HCT116 (cell line): ENCODE measurements at regions not wholly inside any gene's neighbourhood (a gene's known extent, or its start where the extent isn't known, plus 50 kb on each side); places are given as distances from the start of the nearest gene placed in this dataset.

Source experiments
- ATAC-seq: fragments of 200-7000 bp; cut with Tn5 transposase; 2 replicates; pipeline ENCODE4 v1.9.1; 2020; ENCODE audit warnings: mild to moderate bottlenecking, moderate library complexity
- BruUV-seq: library from RNA; stranded (reverse); fragments of 400-500 nt; replicated peaks from 2 replicates; lab custom pipeline; 2021; lab: Mats Ljungman, UMichigan
- CTCF ChIA-PET: fragments of 300-600 bp; sonication (Branson Sonifier 250); formaldehyde crosslinking; loops from one replicate; lab custom pipeline; 2021; ENCODE audit warnings: antibody characterized with exemption; lab: Charles Lee
- POLR2A ChIA-PET: fragments of 300-600, 350-600 bp; sonication (Branson Sonifier 250); formaldehyde crosslinking; loops from one replicate; lab custom pipeline; 2021; ENCODE audit warnings: antibody characterized with exemption; lab: Charles Lee
- RAD21 ChIA-PET, 2 experiments: fragments of 300-600 bp; sonication (Branson Sonifier 250); formaldehyde crosslinking; loops; one replicate each; lab custom pipeline; 2023; ENCODE audit warnings: low total read pairs in 2 of 2; ENCODE audit not compliant: uncharacterized antibody in 2 of 2, unreplicated experiment in 2 of 2, low non-redundant PET in 1 of 2; lab: Charles Lee
- DNase-seq: peaks from one replicate; pipeline ENCODE4 v3.0.0-alpha.2; 2010; ENCODE audit warnings: low read depth, low spot score
- H2AFZ ChIP-seq: fragments of 200-600 bp; shearing (Covaris generic), sonication (generic); 2 replicates; pipeline ENCODE4 v1.6.1; 2017; ENCODE audit warnings: low read depth, mixed run types, mixed read lengths, antibody characterized with exemption, low read length; ENCODE audit not compliant: poor library complexity, severe bottlenecking
- H3K27ac ChIP-seq: 2 replicates; pipeline ENCODE4 v1.5.1; 2012; ENCODE audit warnings: low read depth, low read length
- H3K27me3 ChIP-seq: fragments of 200-600 bp; sonication (generic); 2 replicates; pipeline ENCODE4 v1.6.1; 2016; ENCODE audit warnings: mixed run types, low read length, mixed read lengths; ENCODE audit not compliant: insufficient read depth
- H3K36me3 ChIP-seq, 2 experiments: fragments of 200-500 bp in 1 of 2; fragments of 200-600 bp in 1 of 2; sonication (Bioruptor generic) in 1 of 2; sonication (generic) in 1 of 2; 2 replicates each; pipeline versions ENCODE4 v1.5.1 to v1.6.1; 2014 to 2016; ENCODE audit warnings: low read length in 2 of 2, inconsistent platforms in 1 of 2, mixed read lengths in 1 of 2, mixed run types in 1 of 2; ENCODE audit not compliant: insufficient read depth in 2 of 2, control insufficient read depth in 1 of 2
- H3K4me1 ChIP-seq, 2 experiments: fragments of 200-600 bp in 1 of 2; sonication (generic) in 1 of 2; 2 replicates each; pipeline versions ENCODE4 v1.5.1 to v1.6.1; 2012 to 2017; ENCODE audit warnings: low read length in 2 of 2, inconsistent platforms in 1 of 2, mild to moderate bottlenecking in 1 of 2, mixed read lengths in 1 of 2, mixed run types in 1 of 2, moderate library complexity in 1 of 2; ENCODE audit not compliant: insufficient read depth in 2 of 2, control insufficient read depth in 1 of 2
- H3K4me2 ChIP-seq: fragments of 200-600 bp; sonication (generic); 2 replicates; pipeline ENCODE4 v1.6.1; 2017; ENCODE audit warnings: mixed run types, low read length, mixed read lengths
- H3K4me3 ChIP-seq, 2 experiments: fragments of 200-600 bp in 1 of 2; sonication (generic) in 1 of 2; replicated peaks in 1 of 2; 2 replicates each; pipeline ENCODE4 v1.5.1; 2011 to 2016; ENCODE audit warnings: low read length in 2 of 2, control low read depth in 1 of 2, low read depth in 1 of 2, mild to moderate bottlenecking in 1 of 2, mixed read lengths in 1 of 2, mixed run types in 1 of 2
- H3K79me2 ChIP-seq: fragments of 200-600 bp; sonication (generic); 2 replicates; pipeline ENCODE4 v1.6.1; 2017; ENCODE audit warnings: mild to moderate bottlenecking, mixed run types, low read length, moderate library complexity, mixed read lengths; ENCODE audit not compliant: insufficient read depth
- H3K9ac ChIP-seq: fragments of 200-600 bp; sonication (generic); 2 replicates; pipeline ENCODE4 v1.6.1; 2016; ENCODE audit warnings: low read length, mixed read lengths
- H3K9me2 ChIP-seq: fragments of 200-600 bp; sonication (generic), shearing (Covaris generic); 2 replicates; pipeline ENCODE4 v1.6.1; 2017; ENCODE audit warnings: mixed run types, mild to moderate bottlenecking, moderate library complexity; ENCODE audit not compliant: insufficient read depth
- H3K9me3 ChIP-seq, 2 experiments: fragments of 200-500 bp in 1 of 2; fragments of 200-600 bp in 1 of 2; sonication (Bioruptor generic) in 1 of 2; sonication (generic) in 1 of 2; 2 replicates each; pipeline ENCODE4 v1.6.1; 2014 to 2017; ENCODE audit warnings: low read length in 2 of 2, mixed read lengths in 2 of 2, inconsistent platforms in 1 of 2, low read depth in 1 of 2, mild to moderate bottlenecking in 1 of 2, mixed run types in 1 of 2, moderate library complexity in 1 of 2; ENCODE audit not compliant: control insufficient read depth in 1 of 2, insufficient read depth in 1 of 2
- H4K20me1 ChIP-seq: fragments of 200-600 bp; sonication (generic), shearing (Covaris generic); 2 replicates; pipeline ENCODE4 v1.6.1; 2017; ENCODE audit warnings: mixed run types, mild to moderate bottlenecking, moderate library complexity; ENCODE audit not compliant: insufficient read depth
- CBX3 ChIP-seq: IDR thresholded peaks from 2 replicates; pipeline ENCODE4 v1.6.1; 2012; ENCODE audit warnings: low read depth
- CEBPB ChIP-seq: IDR thresholded peaks from 2 replicates; pipeline ENCODE4 v1.6.1; 2012; ENCODE audit warnings: low read depth
- EGR1 ChIP-seq: IDR thresholded peaks from 2 replicates; pipeline ENCODE4 v1.6.1; 2012; ENCODE audit warnings: low read depth
- ELF1 ChIP-seq: IDR thresholded peaks from 2 replicates; pipeline ENCODE4 v1.6.1; 2012; ENCODE audit warnings: low read depth, borderline replicate concordance
- EZH2 ChIP-seq: fragments of 200-600 bp; sonication (generic); IDR thresholded peaks from 2 replicates; pipeline ENCODE4 v1.6.1; 2017; ENCODE audit warnings: antibody characterized with exemption, mixed run types
- EZH2phosphoT487 ChIP-seq: fragments of 200-600 bp; IDR thresholded peaks from 2 replicates; pipeline ENCODE4 v1.6.1; 2018; ENCODE audit warnings: antibody characterized with exemption, borderline replicate concordance
- FOSL1 ChIP-seq: IDR thresholded peaks from 2 replicates; pipeline ENCODE4 v1.6.1; 2012; ENCODE audit warnings: low read depth
- JUND ChIP-seq: IDR thresholded peaks from 2 replicates; pipeline ENCODE4 v1.6.1; 2012
- POLR2A ChIP-seq: IDR thresholded peaks from 2 replicates; pipeline ENCODE4 v1.7.0; 2011; ENCODE audit warnings: borderline replicate concordance; ENCODE audit not compliant: insufficient read depth, insufficient read length; ENCODE audit errors: extremely low read depth
- POLR2AphosphoS5 ChIP-seq: IDR thresholded peaks from 2 replicates; pipeline ENCODE4 v1.6.1; 2011; ENCODE audit warnings: mild to moderate bottlenecking, low read depth, low read length, moderate library complexity
- RAD21 ChIP-seq: IDR thresholded peaks from 2 replicates; pipeline ENCODE4 v1.6.1; 2012; ENCODE audit warnings: low read depth, mild to moderate bottlenecking
- SIN3A ChIP-seq: IDR thresholded peaks from 2 replicates; pipeline ENCODE4 v1.6.1; 2012; ENCODE audit warnings: low read depth
- SP1 ChIP-seq: IDR thresholded peaks from 2 replicates; pipeline ENCODE4 v1.6.1; 2012; ENCODE audit warnings: low read depth
- SRF ChIP-seq: IDR thresholded peaks from 2 replicates; pipeline ENCODE4 v1.6.1; 2012; ENCODE audit warnings: low read depth
- TCF7L2 ChIP-seq: IDR thresholded peaks from 2 replicates; pipeline ENCODE4 v1.7.0; 2011; ENCODE audit warnings: borderline replicate concordance, inconsistent platforms; ENCODE audit not compliant: insufficient read depth, insufficient read length; ENCODE audit errors: extremely low read depth
- YY1 ChIP-seq: IDR thresholded peaks from 2 replicates; pipeline ENCODE4 v1.6.1; 2011; ENCODE audit warnings: low read length, low read depth, moderate library complexity, mild to moderate bottlenecking; ENCODE audit not compliant: insufficient replicate concordance; ENCODE audit errors: extremely low read depth
- ZNF274 ChIP-seq: fragments of 200-500 bp; sonication (Bioruptor generic); IDR thresholded peaks from 2 replicates; pipeline ENCODE4 v1.6.1; 2014; ENCODE audit warnings: mild to moderate bottlenecking, low read depth, low read length, inconsistent platforms
- intact Hi-C: fragments of 100-400 bp; cut with micrococcal nuclease; formaldehyde crosslinking; loops from 2 replicates; pipeline ENCODE4 v1.10.0; 2022
- TF ChIP-seq, protein P1 (sequence below): IDR thresholded peaks from 2 replicates; pipeline ENCODE4 v1.6.1; 2011; ENCODE audit warnings: mild to moderate bottlenecking, low read length, moderate library complexity; ENCODE audit not compliant: insufficient replicate concordance; ENCODE audit errors: extremely low read depth
- TF ChIP-seq, protein P2 (sequence below): IDR thresholded peaks from 2 replicates; pipeline ENCODE4 v1.6.1; 2012
- TF ChIP-seq, protein P3 (sequence below): IDR thresholded peaks from 2 replicates; pipeline ENCODE4 v1.6.1; 2012

DNA sequence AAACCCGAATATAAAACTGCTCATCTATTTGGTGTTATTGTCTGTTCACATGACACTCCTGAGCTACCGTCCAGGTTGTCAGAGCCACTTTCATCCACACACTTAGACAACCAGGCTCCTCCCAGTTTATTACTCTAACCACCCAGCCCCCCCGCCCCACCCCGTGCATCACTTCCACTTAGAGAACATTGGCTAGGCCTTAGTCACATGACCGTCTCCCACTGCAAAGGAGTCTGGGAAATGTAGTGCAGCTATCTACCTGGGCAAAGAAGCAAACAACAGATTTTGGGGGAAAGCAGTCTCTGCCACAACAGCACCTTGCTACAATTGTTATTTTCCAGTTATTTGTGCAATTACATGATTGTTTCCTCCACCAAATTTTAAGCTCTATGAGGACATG is 57.6 kb upstream of the RBPJ start:
- POLR2A ChIA-PET: interaction anchor here (1.3 kb wide), 1 partner anchor 66 kb away, joined by 3 read pairs; no protein-coding TSS in a partner anchor
- no peaks in the 10 kb centered on the region for H3K9me3 ChIP-seq
- intact Hi-C loops: no loop called here
- CTCF ChIA-PET: no interaction called here
- H3K4me3 ChIP-seq: no peak overlapping the region
- H3K79me2 ChIP-seq: no peaks in the 10 kb centered on the region
- peak overlapping the region; percentile 42 for H3K4me2 ChIP-seq
- no peaks in the 10 kb centered on the region for H4K20me1 ChIP-seq
- no peaks in the 10 kb centered on the region for H3K9me2 ChIP-seq
- peak overlapping the region; percentile 88 for H2AFZ ChIP-seq
- no peaks in the 10 kb centered on the region for H3K27me3 ChIP-seq
- TF ChIP-seq FOSL1 (no peak), POLR2AphosphoS5 (no peak), JUND (no peak), SP1 (peak; percentile 74), RAD21 (no peak)
- TF ChIP-seq, all 23 proteins: peak for 1
- ATAC-seq: peak; percentile 98
- DNase-seq: peak; percentile 66
- H3K9ac ChIP-seq: no peak overlapping the region
- no peak overlapping the region for H3K27ac ChIP-seq
- no peaks in the 10 kb centered on the region for H3K36me3 ChIP-seq
- RAD21 ChIA-PET: no interaction called here
- BruUV-seq: no TSS peak
- H3K4me1 ChIP-seq: peaks cover 0 to 4% of the 10 kb centered on the region in 2 experiments; a peak in 1 of 4 replicates

DNA sequence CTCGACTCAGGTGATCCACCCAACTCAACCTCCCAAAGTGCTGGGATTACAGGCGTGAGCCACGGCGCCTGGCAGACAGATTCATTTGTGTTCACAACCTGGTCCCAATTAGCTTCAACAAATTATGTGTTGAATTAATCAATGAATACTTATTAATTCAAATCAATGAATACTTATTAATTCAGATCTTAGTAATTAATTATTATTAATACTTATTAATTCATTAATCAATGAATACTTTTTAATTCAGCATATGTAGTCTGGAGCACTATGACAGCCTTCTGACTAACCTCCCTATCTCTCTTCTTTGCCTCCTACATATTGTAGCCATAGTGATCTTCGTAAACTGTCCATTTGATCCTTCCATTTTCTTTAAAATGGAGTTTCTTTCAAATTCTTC is 56.7 kb upstream of the RBPJ start:
- Histone ChIP-seq H3K79me2 (no peaks in the 10 kb centered on the region), H4K20me1 (no peaks in the 10 kb centered on the region), H3K36me3 (no peaks in the 10 kb centered on the region), H3K4me1 (peaks cover 0 to 4% of the 10 kb centered on the region in 2 experiments; a peak in 1 of 4 replicates), H3K27ac (no peak overlapping the region), H2AFZ (no peak overlapping the region), H3K27me3 (no peaks in the 10 kb centered on the region), H3K9ac (no peak overlapping the region), H3K9me3 (no peaks in the 10 kb centered on the region), H3K9me2 (no peaks in the 10 kb centered on the region), H3K4me3 (no peak overlapping the region), H3K4me2 (no peak overlapping the region)
- ChIA-PET POLR2A (no interaction called here), RAD21 (no interaction called here), CTCF (no interaction called here)
- DNase-seq (no peak), ATAC-seq (no peak)
- no TSS peak for BruUV-seq
- intact Hi-C loops: no loop called here
- TF ChIP-seq, protein P1, sequence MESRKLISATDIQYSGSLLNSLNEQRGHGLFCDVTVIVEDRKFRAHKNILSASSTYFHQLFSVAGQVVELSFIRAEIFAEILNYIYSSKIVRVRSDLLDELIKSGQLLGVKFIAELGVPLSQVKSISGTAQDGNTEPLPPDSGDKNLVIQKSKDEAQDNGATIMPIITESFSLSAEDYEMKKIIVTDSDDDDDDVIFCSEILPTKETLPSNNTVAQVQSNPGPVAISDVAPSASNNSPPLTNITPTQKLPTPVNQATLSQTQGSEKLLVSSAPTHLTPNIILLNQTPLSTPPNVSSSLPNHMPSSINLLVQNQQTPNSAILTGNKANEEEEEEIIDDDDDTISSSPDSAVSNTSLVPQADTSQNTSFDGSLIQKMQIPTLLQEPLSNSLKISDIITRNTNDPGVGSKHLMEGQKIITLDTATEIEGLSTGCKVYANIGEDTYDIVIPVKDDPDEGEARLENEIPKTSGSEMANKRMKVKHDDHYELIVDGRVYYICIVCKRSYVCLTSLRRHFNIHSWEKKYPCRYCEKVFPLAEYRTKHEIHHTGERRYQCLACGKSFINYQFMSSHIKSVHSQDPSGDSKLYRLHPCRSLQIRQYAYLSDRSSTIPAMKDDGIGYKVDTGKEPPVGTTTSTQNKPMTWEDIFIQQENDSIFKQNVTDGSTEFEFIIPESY: no peak
- TF ChIP-seq POLR2AphosphoS5 (no peak), EZH2 (no peak), ZNF274 (no peak), CBX3 (no peak), CEBPB (no peak), SIN3A (no peak), ELF1 (no peak), SP1 (no peak), POLR2A (no peak), SRF (no peak), EZH2phosphoT487 (no peak), FOSL1 (no peak), JUND (no peak), TCF7L2 (no peak), EGR1 (no peak), YY1 (no peak)
- TF ChIP-seq, protein P2, sequence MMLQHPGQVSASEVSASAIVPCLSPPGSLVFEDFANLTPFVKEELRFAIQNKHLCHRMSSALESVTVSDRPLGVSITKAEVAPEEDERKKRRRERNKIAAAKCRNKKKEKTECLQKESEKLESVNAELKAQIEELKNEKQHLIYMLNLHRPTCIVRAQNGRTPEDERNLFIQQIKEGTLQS: no peak
- TF ChIP-seq, protein P3, sequence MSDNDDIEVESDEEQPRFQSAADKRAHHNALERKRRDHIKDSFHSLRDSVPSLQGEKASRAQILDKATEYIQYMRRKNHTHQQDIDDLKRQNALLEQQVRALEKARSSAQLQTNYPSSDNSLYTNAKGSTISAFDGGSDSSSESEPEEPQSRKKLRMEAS: no peak
